HEK293 (cell line): ENCODE measurements at regions not wholly inside any gene's neighbourhood (a gene's known extent, or its start where the extent isn't known, plus 50 kb on each side); places are given as distances from the start of the nearest gene placed in this dataset.

ENCODE experiments used
- CTCF ChIA-PET: fragments of 350-600 bp; formaldehyde crosslinking; extraction: SDS; loops from one replicate; lab custom pipeline; 2021; ENCODE audit warnings: antibody characterized with exemption; lab: Yijun Ruan, JAX
- POLR2A ChIA-PET: fragments of 300-600 bp; formaldehyde crosslinking; extraction: SDS; loops from one replicate; lab custom pipeline; 2020; ENCODE audit warnings: antibody characterized with exemption, inconsistent platforms; lab: Yijun Ruan, JAX
- H3K27ac ChIP-seq: fragments of 200-500 bp; sonication (Bioruptor generic); 2 replicates; pipeline ENCODE4 v1.5.1; 2014; ENCODE audit warnings: low read depth, low read length, control low read depth, inconsistent platforms; ENCODE audit errors: extremely low read depth
- H3K36me3 ChIP-seq, 2 experiments: fragments of 200-500 bp in 1 of 2; sonication (Bioruptor generic) in 1 of 2; 1 replicate in 1 of 2; 2 replicates in 1 of 2; pipeline ENCODE4 v1.5.1; 2014 to 2017; ENCODE audit warnings: inconsistent platforms in 2 of 2, low read length in 2 of 2; ENCODE audit not compliant: control insufficient read depth in 2 of 2, insufficient read depth in 1 of 2
- H3K4me1 ChIP-seq: fragments of 200-500 bp; sonication (Bioruptor generic); 2 replicates; pipeline ENCODE4 v1.5.1; 2014; ENCODE audit warnings: mild to moderate bottlenecking, low read length, inconsistent platforms; ENCODE audit not compliant: control insufficient read depth, insufficient read depth
- H3K4me3 ChIP-seq: 2 replicates; pipeline ENCODE4 v1.5.1; 2011; ENCODE audit warnings: low read depth, mild to moderate bottlenecking, control low read depth, low read length, moderate library complexity
- H3K9me3 ChIP-seq: fragments of 200-500 bp; sonication (Bioruptor generic); 2 replicates; pipeline ENCODE4 v1.5.1; 2014; ENCODE audit warnings: low read depth, low read length, inconsistent platforms; ENCODE audit not compliant: control insufficient read depth, insufficient read depth
- KLF1 ChIP-seq: fragments of 450-650 bp; formaldehyde crosslinking; IDR thresholded peaks from 2 replicates; pipeline ENCODE4 v1.5.1; 2016; ENCODE audit warnings: missing biosample characterization, missing genetic modification characterization
- KLF10 ChIP-seq: fragments of 450-650 bp; IDR thresholded peaks from 2 replicates; pipeline ENCODE4 v1.5.1; 2018; ENCODE audit warnings: missing biosample characterization, mild to moderate bottlenecking, missing genetic modification characterization
- PRDM2 ChIP-seq: fragments of 450-650 bp; formaldehyde crosslinking; IDR thresholded peaks from 2 replicates; pipeline ENCODE4 v1.5.1; 2016; ENCODE audit warnings: missing biosample characterization, missing genetic modification characterization, borderline replicate concordance
- ZBTB11 ChIP-seq: fragments of 450-650 bp; formaldehyde crosslinking; conservative IDR thresholded peaks from 2 replicates; pipeline ENCODE4 v1.5.1; 2016; ENCODE audit warnings: low read depth, missing biosample characterization, missing genetic modification characterization
- ZBTB17 ChIP-seq: fragments of 450-650 bp; formaldehyde crosslinking; IDR thresholded peaks from 2 replicates; pipeline ENCODE4 v1.5.1; 2016; ENCODE audit warnings: missing biosample characterization, missing genetic modification characterization
- ZNF121 ChIP-seq: fragments of 450-650 bp; formaldehyde crosslinking; IDR thresholded peaks from 2 replicates; pipeline ENCODE4 v1.5.1; 2016; ENCODE audit warnings: missing biosample characterization, missing genetic modification characterization
- ZNF18 ChIP-seq: fragments of 450-650 bp; formaldehyde crosslinking; IDR thresholded peaks from 2 replicates; pipeline ENCODE4 v1.5.1; 2016; ENCODE audit warnings: missing biosample characterization, missing genetic modification characterization
- ZNF223 ChIP-seq: fragments of 450-650 bp; formaldehyde crosslinking; IDR thresholded peaks from 2 replicates; pipeline ENCODE4 v1.5.1; 2016; ENCODE audit warnings: missing biosample characterization, missing genetic modification characterization
- ZNF24 ChIP-seq: fragments of 450-650 bp; formaldehyde crosslinking; IDR thresholded peaks from 2 replicates; pipeline ENCODE4 v1.5.1; 2016; ENCODE audit warnings: missing biosample characterization, missing genetic modification characterization
- ZNF266 ChIP-seq: fragments of 450-650 bp; formaldehyde crosslinking; IDR thresholded peaks from 2 replicates; pipeline ENCODE4 v1.5.1; 2016; ENCODE audit warnings: missing biosample characterization, missing genetic modification characterization, low read depth
- ZNF274 ChIP-seq, 2 experiments: fragments of 200-500 bp in 1 of 2; fragments of 450-650 bp in 1 of 2; sonication (Bioruptor generic) in 1 of 2; formaldehyde crosslinking in 1 of 2; IDR thresholded peaks; 2 replicates each; pipeline versions ENCODE4 v1.5.1 to v1.6.1; 2014 to 2016; ENCODE audit warnings: borderline replicate concordance in 1 of 2, inconsistent platforms in 1 of 2, low read length in 1 of 2, missing biosample characterization in 1 of 2, missing genetic modification characterization in 1 of 2
- ZNF292 ChIP-seq: fragments of 450-650 bp; formaldehyde crosslinking; IDR thresholded peaks from 2 replicates; pipeline ENCODE4 v1.5.1; 2016; ENCODE audit warnings: low read depth, missing biosample characterization, missing genetic modification characterization, borderline replicate concordance
- ZNF311 ChIP-seq: fragments of 450-650 bp; formaldehyde crosslinking; IDR thresholded peaks from 2 replicates; pipeline ENCODE4 v1.5.1; 2017; ENCODE audit warnings: missing biosample characterization, missing genetic modification characterization, borderline replicate concordance
- ZNF362 ChIP-seq: fragments of 450-650 bp; formaldehyde crosslinking; IDR thresholded peaks from 2 replicates; pipeline ENCODE4 v1.5.1; 2016; ENCODE audit warnings: missing biosample characterization, missing genetic modification characterization
- ZNF529 ChIP-seq: fragments of 450-650 bp; formaldehyde crosslinking; IDR thresholded peaks from 2 replicates; pipeline ENCODE4 v1.5.1; 2017; ENCODE audit warnings: missing genetic modification characterization, missing biosample characterization; ENCODE audit not compliant: insufficient replicate concordance
- ZNF544 ChIP-seq: fragments of 450-650 bp; formaldehyde crosslinking; IDR thresholded peaks from 2 replicates; pipeline ENCODE4 v1.5.0; 2017; ENCODE audit warnings: missing biosample characterization, missing genetic modification characterization
- ZNF596 ChIP-seq: fragments of 450-650 bp; IDR thresholded peaks from 2 replicates; pipeline ENCODE4 v1.5.0; 2018; ENCODE audit warnings: missing biosample characterization, mild to moderate bottlenecking, missing genetic modification characterization, moderate library complexity
- ZNF777 ChIP-seq: fragments of 450-650 bp; formaldehyde crosslinking; IDR thresholded peaks from 2 replicates; pipeline ENCODE4 v1.5.1; 2017; ENCODE audit warnings: missing biosample characterization, missing genetic modification characterization, borderline replicate concordance
- ZSCAN18 ChIP-seq: fragments of 450-650 bp; formaldehyde crosslinking; IDR thresholded peaks from 2 replicates; pipeline ENCODE4 v1.5.1; 2016; ENCODE audit warnings: missing biosample characterization, missing genetic modification characterization

- Histone ChIP-seq H3K9me3 (no peaks in the 10 kb centered on the region), H3K4me1 (no peaks in the 10 kb centered on the region), H3K27ac (no peak overlapping the region)
- ChIA-PET POLR2A (no interaction called here), CTCF (no interaction called here)
- no peak for TF ChIP-seq ZNF362
- TF ChIP-seq ZNF274 (IDR thresholded peaks at IDR 0.05; ENCODE audit: low read length) = no peak
- no peak for TF ChIP-seq ZNF274 (tag by site-specific recombination; IDR thresholded peaks at IDR 0.05; ENCODE audit: borderline replicate concordance)
- no peak for TF ChIP-seq ZNF596
- no peak for TF ChIP-seq ZNF223
- no peak for TF ChIP-seq ZNF292 (tag by site-specific recombination)
- no peak for TF ChIP-seq PRDM2 (tag by site-specific recombination)
- TF ChIP-seq KLF1 = no peak
- no peak for TF ChIP-seq ZBTB17 (tag by site-specific recombination)
- no peak for TF ChIP-seq ZSCAN18 (tag by site-specific recombination)
- no peak for TF ChIP-seq ZNF311 (tag by site-specific recombination)
- TF ChIP-seq ZBTB11 (tag by site-specific recombination) = no peak
- TF ChIP-seq ZNF24 = no peak
- TF ChIP-seq ZNF18 (tag by site-specific recombination) = no peak
- TF ChIP-seq ZNF266 = no peak
- no peak for TF ChIP-seq ZNF121
- no peak for TF ChIP-seq KLF10 (tag by site-specific recombination)
- TF ChIP-seq ZNF544 = no peak
- no peak for TF ChIP-seq ZNF529 (tag by site-specific recombination)
- TF ChIP-seq ZNF777 (tag by site-specific recombination) = no peak
- TF ChIP-seq, all 188 proteins: peak for 0
- Histone ChIP-seq H3K4me3 (no peak overlapping the region), H3K36me3 (no peaks in the 10 kb centered on the region)
Observed at GRCh38 chr6:153309651-153310050, 178.6 kb upstream of the RGS17 start.
